NCI-H128 (cell line): ENCODE measurements at regions not wholly inside any gene's neighbourhood (a gene's known extent, or its start where the extent isn't known, plus 50 kb on each side); places are given as distances from the start of the nearest gene placed in this dataset.

Experiments used
- DNase-seq: peaks from one replicate; lab custom pipeline; 2025; ENCODE audit not compliant: unreplicated experiment; lab: John Stamatoyannopoulos, UW

GRCh38 chr12:77724367-77724957 lies 106.2 kb upstream of the NAV3 start:
- DNase-seq, result no peak

- no peak for DNase-seq
Observed at GRCh38 chr12:77723308-77723707, 107.4 kb upstream of the NAV3 start.

DNA sequence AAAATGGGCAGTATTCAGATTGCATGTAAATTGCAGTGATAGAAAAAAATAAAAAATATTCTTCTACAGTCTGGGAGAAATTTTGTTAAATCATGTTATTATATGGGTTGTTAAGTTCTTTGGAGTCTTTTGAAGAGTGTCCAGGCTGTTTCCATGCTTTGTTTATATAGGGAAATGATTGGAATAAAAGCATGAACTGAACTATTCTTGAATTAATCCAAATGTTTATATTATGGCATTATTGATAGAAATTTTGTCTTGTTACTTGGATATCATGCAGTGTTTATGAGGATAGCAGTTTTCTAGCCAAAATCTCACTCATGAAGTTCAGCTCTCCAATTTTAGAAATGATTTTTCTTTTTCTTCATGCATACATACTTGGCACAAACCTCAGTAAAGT lies 108.2 kb upstream of the NAV3 start:
- DNase-seq, result no peak

DNA sequence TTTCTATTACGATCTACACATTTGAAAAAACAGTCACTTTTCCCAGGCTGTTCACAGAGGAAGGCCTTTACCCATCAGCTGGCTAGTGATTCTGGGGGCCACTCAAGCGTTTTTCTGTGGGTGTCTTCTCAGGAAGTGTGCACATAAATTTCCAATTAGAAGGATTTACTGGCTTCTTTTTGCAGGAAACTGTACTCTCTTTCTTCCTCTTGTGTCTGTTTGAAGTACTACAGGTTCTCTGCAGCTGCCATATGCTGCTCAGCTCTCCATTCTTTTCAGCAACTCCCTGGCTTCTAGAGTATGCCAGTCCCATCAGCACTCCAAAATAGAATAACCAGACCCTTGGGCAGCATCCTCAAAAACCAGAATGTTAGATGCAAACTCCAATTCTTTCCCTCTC lies 110.4 kb upstream of the NAV3 start:
- DNase-seq, result no peak

DNA sequence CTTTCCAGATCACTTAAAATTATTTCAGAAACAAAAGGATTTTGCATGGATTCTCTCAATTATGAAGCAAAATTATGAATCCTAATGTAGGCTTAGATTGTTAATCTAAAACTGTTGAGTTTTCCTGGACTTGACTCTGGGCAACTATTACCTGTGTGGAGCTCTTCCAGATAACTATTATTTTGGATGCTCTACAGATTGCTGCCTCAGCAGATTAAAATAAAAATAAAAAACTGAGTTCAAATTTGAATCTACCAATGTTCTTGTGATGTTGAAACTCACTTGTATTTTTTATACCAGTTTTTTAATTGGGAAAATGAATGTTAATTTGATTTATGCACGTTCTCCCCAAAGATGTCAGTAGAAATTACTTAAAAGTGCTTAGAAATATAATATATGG lies 120.5 kb upstream of the NAV3 start:
- no peak for DNase-seq

DNA sequence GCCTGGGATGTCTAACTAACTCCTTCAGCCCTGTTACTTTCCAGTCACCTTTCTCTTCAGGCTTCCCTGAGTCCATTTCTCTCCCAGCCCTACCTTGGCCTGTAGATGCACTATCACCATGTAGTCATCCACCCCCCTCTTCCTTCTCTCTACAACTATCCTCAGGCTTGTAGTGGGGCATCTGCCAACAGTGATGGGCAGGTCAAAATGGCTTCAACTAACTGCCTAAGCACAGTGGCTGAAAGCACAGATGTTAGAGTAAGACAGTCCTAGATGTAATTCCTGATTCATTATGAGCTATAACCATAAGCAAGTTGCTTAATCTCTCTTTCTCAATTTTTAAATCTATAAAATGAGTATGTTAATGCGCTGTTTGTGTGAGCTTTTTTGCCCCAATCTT lies 133.6 kb upstream of the NAV3 start:
- no peak for DNase-seq

- no peak for DNase-seq
Observed at GRCh38 chr12:77696183-77696582, 134.5 kb upstream of the NAV3 start.

DNA sequence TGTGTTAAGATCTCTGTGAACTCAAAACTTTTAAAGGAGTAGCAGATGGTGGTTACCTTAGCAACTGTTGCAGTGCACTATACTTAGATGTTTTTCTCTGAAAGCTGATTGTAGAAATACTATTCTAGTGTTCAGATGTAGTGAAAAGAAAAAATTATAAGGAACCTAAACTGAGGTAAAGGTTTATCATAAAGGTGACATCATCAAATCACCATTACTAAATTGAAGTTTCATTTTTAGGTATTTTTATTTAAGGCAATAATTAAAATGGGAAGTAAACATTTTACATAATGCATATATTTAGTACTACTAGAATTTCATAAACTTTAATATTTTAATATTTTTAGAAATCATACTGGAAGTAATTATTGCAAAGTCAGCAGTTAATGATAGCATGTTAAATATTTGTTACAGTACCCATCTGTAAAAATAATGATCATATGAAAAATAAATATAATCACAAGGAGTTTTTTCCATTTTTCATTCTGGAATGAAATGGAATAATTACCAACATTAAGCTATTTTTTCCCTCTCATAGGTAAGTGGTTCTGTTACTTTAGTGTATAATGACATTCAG lies 141.1 kb upstream of the NAV3 start:
- DNase-seq, result no peak

- DNase-seq, result no peak
Observed at GRCh38 chr12:77687321-77687720, 143.4 kb upstream of the NAV3 start.

DNA sequence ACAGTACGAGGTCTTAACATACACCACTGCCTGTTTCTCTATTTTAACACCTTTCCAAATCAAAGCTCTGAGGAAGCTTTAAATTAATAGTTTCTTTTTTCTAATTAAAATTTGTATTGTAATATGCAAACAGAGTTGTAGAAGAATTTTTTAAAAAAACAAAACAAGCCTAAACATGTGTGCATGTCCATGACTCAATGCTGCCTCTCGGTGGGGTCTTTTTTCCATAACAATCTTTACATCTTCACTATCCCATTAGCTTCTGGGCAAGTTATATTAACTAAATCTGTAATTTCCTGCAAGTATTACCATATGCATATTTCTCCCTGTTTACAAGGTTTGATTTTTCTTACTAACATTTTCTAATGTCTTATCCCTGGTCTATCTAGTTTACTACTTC lies 143.9 kb upstream of the NAV3 start:
- no peak for DNase-seq

DNA sequence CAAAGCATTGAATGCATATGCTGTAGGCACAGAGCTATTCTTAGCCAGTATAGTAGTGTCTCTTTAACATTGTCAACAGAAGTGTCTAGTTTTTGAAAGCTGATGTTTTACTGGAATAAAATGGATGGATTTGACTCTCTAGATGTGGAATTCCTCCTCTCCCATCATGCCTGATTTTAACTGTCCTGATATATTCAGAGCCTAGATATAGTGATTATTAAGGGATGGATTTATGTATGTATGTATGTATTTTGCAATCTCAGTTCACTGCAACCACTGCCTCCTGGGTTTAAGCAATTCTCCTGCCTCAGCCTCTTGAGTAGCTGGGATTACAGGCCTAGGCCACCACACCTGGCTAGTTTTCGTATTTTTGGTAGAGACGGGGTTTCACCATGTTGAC lies 144.8 kb upstream of the NAV3 start:
- DNase-seq, result no peak

GRCh38 chr12:77685112-77685511 lies 145.6 kb upstream of the NAV3 start:
- DNase-seq, result peak; percentile 77

GRCh38 chr12:77682488-77682887 lies 148.2 kb upstream of the NAV3 start:
- no peak for DNase-seq

DNA sequence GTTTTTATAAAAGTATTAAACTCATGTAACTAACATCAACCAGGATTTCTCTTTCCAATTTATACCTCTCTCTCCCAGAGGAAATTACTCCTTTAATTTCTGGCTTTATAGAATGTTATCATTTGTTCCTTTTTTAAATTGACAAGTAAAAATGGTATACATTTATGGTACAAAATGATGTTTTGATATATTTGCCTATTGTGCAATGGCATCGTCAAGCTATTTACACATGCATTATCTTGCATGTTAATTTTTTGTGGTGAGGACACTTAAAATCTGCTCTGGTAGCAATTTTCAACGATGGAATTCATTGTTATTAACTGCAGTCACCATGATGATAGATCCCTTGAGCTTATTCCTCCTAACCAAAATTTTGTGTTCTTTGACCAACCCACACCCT lies 149.0 kb upstream of the NAV3 start:
- no peak for DNase-seq

DNA sequence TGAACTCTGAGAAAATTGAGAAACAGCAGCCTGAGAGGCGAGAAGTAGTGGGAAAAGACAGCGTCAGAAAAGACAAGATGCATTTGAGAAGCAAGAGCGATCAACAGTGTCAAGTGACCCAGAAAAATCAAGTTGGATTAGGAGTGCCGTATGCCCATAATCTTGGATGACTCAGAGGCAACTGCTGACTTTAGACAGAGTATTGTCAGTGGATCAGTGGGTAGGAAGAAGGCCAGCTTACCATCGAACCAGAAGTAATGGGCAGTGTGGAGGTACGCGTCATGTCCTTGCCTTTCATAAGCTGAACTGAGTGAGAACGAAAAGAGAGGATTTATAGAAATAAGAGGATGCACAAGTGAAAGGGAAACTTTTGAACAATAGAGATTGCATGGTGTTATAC lies 151.0 kb upstream of the NAV3 start:
- no peak for DNase-seq

DNA sequence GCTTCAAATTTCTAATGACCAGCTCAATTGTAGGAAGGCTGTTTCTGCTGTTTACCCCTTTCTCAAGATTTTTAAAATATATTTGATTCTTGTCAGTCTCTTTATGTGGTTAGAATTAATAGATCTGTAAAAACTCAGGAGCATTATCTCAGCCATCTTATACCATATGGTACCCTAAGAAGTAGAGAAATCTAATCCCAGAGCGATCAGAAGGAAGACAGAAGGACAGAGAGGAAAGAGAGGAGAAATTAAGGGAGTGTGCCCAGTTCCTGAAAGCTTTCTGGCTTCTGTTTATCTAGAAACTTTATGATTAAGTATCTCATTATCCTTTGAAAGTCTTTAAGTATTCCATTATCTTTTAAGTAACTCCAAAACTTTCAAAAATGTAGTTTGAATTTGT lies 152.1 kb upstream of the NAV3 start:
- DNase-seq, result no peak

DNA sequence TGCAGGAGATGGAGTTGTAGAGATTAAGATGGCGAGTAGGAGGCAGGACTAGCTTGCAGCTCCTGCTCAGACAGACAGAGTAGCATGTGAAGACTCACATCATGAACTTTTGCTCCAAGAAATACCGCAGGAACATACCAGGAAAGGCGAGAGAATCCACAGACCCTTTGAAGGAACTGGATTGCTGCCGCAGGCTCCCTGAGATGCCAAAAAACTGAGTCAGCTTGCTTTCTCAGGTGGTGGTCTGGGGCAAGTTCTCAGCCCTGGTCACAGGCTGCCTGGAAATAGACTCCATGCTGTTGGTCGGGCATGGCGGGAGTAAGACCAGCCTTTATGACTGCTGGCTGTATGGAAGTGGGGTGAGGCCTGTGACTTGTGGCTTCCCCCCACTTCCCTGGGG lies 163.6 kb upstream of the NAV3 start:
- DNase-seq, result no peak

DNA sequence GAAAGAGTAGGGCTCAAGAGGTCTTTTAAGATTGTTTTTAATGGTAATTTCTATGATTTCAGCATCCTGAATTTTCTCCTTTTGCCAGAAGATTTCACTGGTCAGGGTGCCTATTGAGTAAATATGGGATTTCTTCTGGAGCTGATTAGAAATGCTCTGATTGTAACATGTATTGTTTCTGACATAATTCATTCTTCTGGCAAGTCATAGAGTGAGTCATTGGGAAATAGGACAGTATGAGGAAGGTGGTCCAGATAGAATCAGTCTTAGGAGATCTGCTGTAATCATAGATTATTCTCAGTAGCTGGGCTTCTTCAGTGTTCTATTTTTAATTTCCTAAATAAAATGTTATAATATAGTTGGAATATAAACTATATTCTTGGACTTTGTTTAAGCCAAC lies 182.0 kb upstream of the NAV3 start:
- no peak for DNase-seq

- no peak for DNase-seq
Observed at GRCh38 chr12:77645966-77646598, 184.6 kb upstream of the NAV3 start.

DNA sequence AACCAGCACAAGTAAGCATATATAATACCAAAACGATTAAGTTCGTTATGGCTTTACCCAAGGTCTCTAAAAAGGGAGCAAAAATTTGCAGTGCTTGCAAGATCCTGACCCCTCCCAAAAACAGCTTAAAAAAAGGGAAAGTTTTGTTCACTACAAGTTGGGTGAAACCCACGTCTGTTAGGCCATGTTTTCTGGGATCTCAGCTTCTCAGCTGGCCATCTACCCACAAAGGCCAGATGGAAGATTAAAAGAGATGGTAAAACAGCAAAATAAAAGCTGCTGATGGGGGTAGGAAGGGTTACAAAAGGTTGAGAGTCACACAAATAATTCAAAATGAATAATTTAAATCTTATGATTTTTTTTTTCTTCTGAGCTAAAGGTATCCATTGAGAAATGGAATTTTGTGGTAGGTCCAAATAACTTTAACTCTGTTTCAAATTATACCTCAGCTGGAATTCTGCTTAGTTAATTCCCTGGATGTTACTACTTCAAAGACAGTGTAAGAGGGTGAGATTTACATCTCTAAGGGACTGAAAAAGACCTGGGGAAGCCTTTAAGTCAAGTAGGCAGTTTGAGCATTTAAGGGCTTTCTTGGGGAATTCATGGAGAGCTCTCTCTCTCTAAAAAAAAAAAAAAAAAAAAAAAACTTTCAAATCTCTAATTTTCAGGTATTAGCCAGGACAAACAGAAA lies 185.6 kb upstream of the NAV3 start:
- no peak for DNase-seq

DNA sequence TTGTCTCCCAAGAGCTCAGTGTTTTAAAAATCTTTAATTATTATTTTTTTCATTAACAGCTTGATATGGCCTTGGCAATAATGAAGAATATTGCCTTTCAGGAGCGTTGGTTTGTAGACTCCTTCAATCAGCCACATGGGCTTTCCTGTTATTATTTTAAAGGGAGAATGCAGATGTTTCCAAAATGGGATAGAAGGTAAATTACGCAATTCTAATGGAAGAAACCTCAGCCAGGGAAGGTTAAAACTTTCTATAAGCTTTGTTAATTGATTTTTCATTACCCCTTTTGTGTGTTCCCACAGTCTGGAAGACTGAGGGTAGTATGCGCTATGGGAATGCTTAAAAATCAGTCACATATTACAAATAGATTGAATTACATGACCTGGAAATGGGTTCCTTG lies 188.4 kb upstream of the NAV3 start:
- no peak for DNase-seq

DNA sequence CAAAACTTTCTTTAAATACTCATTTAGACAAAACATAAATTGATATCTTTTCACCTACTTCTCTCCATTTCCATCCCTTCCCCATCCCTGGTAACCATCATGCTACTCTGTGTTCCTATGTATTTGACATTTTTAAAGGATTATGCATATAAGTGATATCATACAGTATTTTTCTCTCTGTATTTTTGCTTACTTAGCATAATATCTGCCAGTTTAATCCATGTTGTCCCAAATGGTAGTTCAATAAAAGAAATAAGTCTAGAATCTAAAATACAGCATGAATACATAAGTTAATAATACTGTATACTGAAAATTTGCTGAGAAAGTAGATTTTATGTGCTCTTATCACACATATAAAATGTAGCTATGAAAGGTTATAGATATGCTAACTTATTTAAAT lies 190.3 kb upstream of the NAV3 start:
- DNase-seq, result no peak
